ENCODE measurements at regions not wholly inside any gene's neighbourhood (a gene's known extent, or its start where the extent isn't known, plus 50 kb on each side); places are given as distances from the start of the nearest gene placed in this dataset.

- TF ChIP-seq GATA1 (IDR thresholded peaks at IDR 0.05; ENCODE audit: low read depth, low read length) (no peak), POLR2A (IDR thresholded peaks at IDR 0.05; ENCODE audit: low read length) (no peak)
- no peak for DNase-seq
Measured at GRCh38 chr14:34190717-34191116, 239.8 kb upstream of the EGLN3 start.

GRCh38 chr14:34189866-34190265 lies 239.0 kb upstream of the EGLN3 start:
- TF ChIP-seq POLR2A (IDR thresholded peaks at IDR 0.05; ENCODE audit: low read length) (no peak), GATA1 (IDR thresholded peaks at IDR 0.05; ENCODE audit: low read depth, low read length) (no peak)
- no peak for DNase-seq

- no peak for TF ChIP-seq GATA1 (IDR thresholded peaks at IDR 0.05; ENCODE audit: low read depth, low read length)
- no peak for TF ChIP-seq POLR2A (IDR thresholded peaks at IDR 0.05; ENCODE audit: low read length)
- DNase-seq, result no peak
Measured at GRCh38 chr14:34187519-34188044, 236.7 kb upstream of the EGLN3 start.

- no peak for DNase-seq
- no peak for TF ChIP-seq GATA1 (IDR thresholded peaks at IDR 0.05; ENCODE audit: low read depth, low read length)
- TF ChIP-seq POLR2A (IDR thresholded peaks at IDR 0.05; ENCODE audit: low read length), result no peak
Measured at GRCh38 chr14:34187061-34187460, 236.2 kb upstream of the EGLN3 start.

DNA sequence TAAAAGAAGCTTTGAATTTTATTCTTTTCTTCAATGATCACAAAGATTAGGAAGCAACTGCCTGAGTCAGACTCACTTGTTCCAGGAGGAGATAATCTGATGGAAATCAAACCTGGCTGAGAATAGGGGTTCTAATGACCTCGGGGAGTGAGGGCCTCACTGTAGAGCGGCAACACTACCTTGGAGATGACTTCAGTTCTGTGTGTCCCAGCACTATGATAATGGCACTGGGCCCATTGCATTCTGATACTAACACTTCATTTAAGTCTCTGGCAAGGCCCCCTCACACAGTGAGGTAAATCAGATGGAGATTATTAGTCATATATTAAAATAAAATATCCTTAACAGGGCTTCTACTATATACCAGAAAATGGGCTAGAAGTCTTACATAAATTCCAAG lies 233.3 kb upstream of the EGLN3 start:
- no peak for DNase-seq
- TF ChIP-seq POLR2A (IDR thresholded peaks at IDR 0.05; ENCODE audit: low read length), result no peak
- no peak for TF ChIP-seq GATA1 (IDR thresholded peaks at IDR 0.05; ENCODE audit: low read depth, low read length)

GRCh38 chr14:34183478-34183877 lies 232.6 kb upstream of the EGLN3 start:
- no peak for DNase-seq
- no peak for TF ChIP-seq GATA1 (IDR thresholded peaks at IDR 0.05; ENCODE audit: low read depth, low read length)
- no peak for TF ChIP-seq POLR2A (IDR thresholded peaks at IDR 0.05; ENCODE audit: low read length)

- no peak for DNase-seq
- no peak for TF ChIP-seq POLR2A (IDR thresholded peaks at IDR 0.05; ENCODE audit: low read length)
- no peak for TF ChIP-seq GATA1 (IDR thresholded peaks at IDR 0.05; ENCODE audit: low read depth, low read length)
Measured at GRCh38 chr14:34181338-34181737, 230.5 kb upstream of the EGLN3 start.

GRCh38 chr14:34180869-34181268 lies 230.0 kb upstream of the EGLN3 start:
- TF ChIP-seq GATA1 (IDR thresholded peaks at IDR 0.05; ENCODE audit: low read depth, low read length) (no peak), POLR2A (IDR thresholded peaks at IDR 0.05; ENCODE audit: low read length) (no peak)
- DNase-seq, result no peak

DNA sequence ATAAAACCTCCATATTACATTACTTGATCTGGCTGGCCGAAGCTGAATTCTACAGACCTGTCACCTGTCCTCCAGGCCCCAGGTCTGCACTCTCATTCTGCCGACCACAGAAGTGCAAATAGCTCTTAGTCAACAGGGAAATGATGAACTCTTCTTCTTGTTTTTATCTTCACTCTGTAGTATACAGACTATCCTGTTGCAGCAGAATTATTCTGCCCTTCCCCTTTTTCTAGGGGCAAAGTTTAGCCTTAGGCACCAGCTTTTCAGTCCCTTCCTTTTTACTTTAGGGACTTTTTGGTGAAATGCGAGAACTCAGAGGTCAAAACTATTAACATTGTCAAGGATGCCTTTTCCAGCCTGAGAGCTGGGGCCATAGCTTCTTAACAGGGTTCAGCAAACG lies 229.6 kb upstream of the EGLN3 start:
- no peak for TF ChIP-seq POLR2A (IDR thresholded peaks at IDR 0.05; ENCODE audit: low read length)
- TF ChIP-seq GATA1 (IDR thresholded peaks at IDR 0.05; ENCODE audit: low read depth, low read length), result no peak
- DNase-seq, result no peak

DNA sequence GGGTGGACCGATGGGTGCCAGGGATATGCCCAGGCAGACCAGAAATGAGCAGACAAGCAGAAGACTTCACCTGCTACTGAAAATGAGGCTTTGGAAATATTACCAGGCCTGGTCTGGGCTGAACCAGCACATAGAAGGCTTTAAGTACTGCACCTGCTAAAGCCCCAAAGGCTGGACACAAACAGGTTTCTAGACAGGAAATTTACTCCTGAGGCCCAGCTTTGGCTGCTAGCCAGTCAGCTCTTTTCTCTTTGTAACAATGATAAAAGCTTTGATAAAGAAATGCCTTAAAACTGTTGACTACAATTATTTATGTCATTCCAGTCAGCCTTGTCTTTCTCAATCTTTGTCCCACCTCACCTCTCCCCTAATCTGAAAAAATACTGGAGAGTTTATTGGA lies 228.9 kb upstream of the EGLN3 start:
- DNase-seq, result no peak
- TF ChIP-seq POLR2A (IDR thresholded peaks at IDR 0.05; ENCODE audit: low read length) (no peak), GATA1 (IDR thresholded peaks at IDR 0.05; ENCODE audit: low read depth, low read length) (no peak)

DNA sequence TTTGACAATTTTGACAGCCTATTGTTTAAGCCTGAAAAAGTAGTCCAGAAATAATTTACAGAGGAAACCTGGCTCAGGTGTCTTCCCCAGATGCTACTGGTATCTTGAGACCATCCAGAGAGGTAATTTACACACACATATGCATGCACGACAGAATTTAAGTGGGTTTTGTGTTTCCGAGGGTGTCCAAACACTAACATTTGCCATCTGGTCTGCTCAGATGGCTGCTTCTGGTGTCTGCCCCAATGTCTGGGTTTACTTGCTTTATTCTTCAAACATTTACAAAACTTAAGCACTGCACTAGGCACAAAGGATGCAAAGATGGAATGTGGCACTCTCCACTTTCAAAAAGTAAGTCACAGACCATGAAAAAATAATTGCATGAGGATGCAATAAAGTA lies 226.6 kb upstream of the EGLN3 start:
- TF ChIP-seq POLR2A (IDR thresholded peaks at IDR 0.05; ENCODE audit: low read length) (no peak), GATA1 (IDR thresholded peaks at IDR 0.05; ENCODE audit: low read depth, low read length) (no peak)

GRCh38 chr14:34175574-34175973 lies 224.7 kb upstream of the EGLN3 start:
- no peak for DNase-seq
- TF ChIP-seq POLR2A (IDR thresholded peaks at IDR 0.05; ENCODE audit: low read length), result no peak
- TF ChIP-seq GATA1 (IDR thresholded peaks at IDR 0.05; ENCODE audit: low read depth, low read length), result no peak

More for the DNA sequence above, 226.6 kb upstream of the EGLN3 start:
- no peak for DNase-seq

GRCh38 chr14:34174973-34175372 lies 224.1 kb upstream of the EGLN3 start:
- no peak for DNase-seq
- TF ChIP-seq GATA1 (IDR thresholded peaks at IDR 0.05; ENCODE audit: low read depth, low read length) (no peak), POLR2A (IDR thresholded peaks at IDR 0.05; ENCODE audit: low read length) (no peak)

DNA sequence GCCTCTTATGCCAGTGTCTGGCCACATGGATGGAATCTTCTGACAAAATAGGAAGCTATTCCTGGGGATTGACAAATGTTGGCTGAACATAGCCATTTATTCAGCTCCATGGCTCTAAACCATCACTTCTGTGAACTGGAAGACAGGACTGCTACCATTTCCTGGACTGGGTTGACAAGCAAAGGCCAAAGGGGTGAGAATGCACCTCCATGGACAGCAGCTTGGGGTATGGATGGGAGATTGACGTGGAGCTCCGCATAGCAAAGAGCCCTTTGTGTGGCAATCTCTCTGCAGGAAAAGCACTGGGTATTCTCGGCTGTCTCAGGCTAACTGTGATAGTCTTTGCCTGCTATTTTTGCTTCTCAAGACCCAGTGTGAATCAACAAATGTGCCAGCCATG lies 223.0 kb upstream of the EGLN3 start:
- no peak for DNase-seq
- TF ChIP-seq GATA1 (IDR thresholded peaks at IDR 0.05; ENCODE audit: low read depth, low read length), result no peak
- no peak for TF ChIP-seq POLR2A (IDR thresholded peaks at IDR 0.05; ENCODE audit: low read length)

- TF ChIP-seq POLR2A (IDR thresholded peaks at IDR 0.05; ENCODE audit: low read length) (no peak), GATA1 (IDR thresholded peaks at IDR 0.05; ENCODE audit: low read depth, low read length) (no peak)
- no peak for DNase-seq
Measured at GRCh38 chr14:34172550-34173368, 221.9 kb upstream of the EGLN3 start.
